Tibial nerve (tissue), 4 donors: ENCODE measurements at regions not wholly inside any gene's neighbourhood (a gene's known extent, or its start where the extent isn't known, plus 50 kb on each side); places are given as distances from the start of the nearest gene placed in this dataset.

Experiments
- CTCF ChIP-seq, 5 experiments: fragments of 200-600 bp in 3 of 5; fragments of 450-650 bp in 2 of 5; sonication (generic) in 3 of 5; IDR thresholded peaks; one replicate each; pipeline ENCODE4 v1.5.1; 2016 to 2019; ENCODE audit warnings: antibody characterized with exemption in 5 of 5, mild to moderate bottlenecking in 3 of 5, moderate library complexity in 2 of 5
- EP300 ChIP-seq, 2 donors: sonication (generic); formaldehyde crosslinking; IDR thresholded peaks; one replicate each; pipeline ENCODE4 v1.6.1; 2017; ENCODE audit warnings: antibody characterized with exemption in 2 of 2, mild to moderate bottlenecking in 1 of 2
- POLR2A ChIP-seq, 2 donors: fragments of 450-650 bp; IDR thresholded peaks; one replicate each; pipeline ENCODE4 v1.6.1; 2017; ENCODE audit warnings: antibody characterized with exemption in 2 of 2, mild to moderate bottlenecking in 2 of 2, moderate library complexity in 2 of 2

GRCh38 chr9:13532407-13532806, 252.9 kb upstream of the MPDZ start:
- TF ChIP-seq CTCF (IDR thresholded peaks at IDR 0.05) (no peak), EP300 (IDR thresholded peaks at IDR 0.05) (no peak), POLR2A (IDR thresholded peaks at IDR 0.05) (no peak)
